ENCODE measurements at regions not wholly inside any gene's neighbourhood (a gene's known extent, or its start where the extent isn't known, plus 50 kb on each side); places are given as distances from the start of the nearest gene placed in this dataset.

DNA sequence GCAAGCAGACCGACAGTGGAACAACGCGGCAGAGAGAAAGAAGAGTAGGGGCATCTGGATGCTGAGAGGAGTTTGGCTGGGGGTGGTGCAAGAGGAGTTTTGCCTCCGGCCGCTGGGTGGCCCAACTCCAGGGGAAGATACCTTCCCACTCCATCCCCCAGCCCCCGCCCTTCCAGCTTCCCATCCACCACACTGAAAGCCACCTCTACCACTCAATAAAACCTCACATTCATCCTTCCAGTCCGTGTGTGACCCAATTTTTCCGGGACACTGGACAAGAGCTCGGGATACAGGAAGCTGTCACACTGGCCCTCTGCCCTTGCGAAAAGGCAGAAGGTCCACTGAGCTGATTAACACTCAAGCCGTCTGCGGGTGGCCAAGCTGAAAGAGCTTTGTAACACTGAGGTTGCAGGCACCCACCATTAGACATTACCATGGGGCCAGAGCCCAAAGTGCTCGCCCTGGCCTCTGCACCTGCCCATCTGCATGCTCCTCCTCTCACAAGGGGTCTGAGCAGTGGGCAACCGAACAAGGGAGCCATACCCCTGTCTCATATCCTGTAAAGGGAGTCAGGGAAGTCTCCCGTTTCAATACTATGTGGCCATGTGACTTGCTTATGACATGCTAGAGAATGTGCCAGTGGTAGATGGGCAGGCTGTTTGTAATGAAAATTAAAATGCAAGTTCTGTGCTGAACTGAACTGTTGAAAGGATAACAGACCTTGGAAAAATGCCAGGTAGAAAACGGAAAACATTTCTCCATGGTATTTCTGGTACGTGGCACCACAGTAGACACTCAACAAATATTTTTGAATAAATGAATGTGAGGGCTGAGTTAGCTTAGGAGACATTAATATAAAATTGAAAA is 205.1 kb upstream of the STARD13 start:
- peak; percentile 29 for DNase-seq (ENCODE audit: low read depth)
- TF ChIP-seq, protein P1, sequence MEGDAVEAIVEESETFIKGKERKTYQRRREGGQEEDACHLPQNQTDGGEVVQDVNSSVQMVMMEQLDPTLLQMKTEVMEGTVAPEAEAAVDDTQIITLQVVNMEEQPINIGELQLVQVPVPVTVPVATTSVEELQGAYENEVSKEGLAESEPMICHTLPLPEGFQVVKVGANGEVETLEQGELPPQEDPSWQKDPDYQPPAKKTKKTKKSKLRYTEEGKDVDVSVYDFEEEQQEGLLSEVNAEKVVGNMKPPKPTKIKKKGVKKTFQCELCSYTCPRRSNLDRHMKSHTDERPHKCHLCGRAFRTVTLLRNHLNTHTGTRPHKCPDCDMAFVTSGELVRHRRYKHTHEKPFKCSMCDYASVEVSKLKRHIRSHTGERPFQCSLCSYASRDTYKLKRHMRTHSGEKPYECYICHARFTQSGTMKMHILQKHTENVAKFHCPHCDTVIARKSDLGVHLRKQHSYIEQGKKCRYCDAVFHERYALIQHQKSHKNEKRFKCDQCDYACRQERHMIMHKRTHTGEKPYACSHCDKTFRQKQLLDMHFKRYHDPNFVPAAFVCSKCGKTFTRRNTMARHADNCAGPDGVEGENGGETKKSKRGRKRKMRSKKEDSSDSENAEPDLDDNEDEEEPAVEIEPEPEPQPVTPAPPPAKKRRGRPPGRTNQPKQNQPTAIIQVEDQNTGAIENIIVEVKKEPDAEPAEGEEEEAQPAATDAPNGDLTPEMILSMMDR (IDR thresholded peaks at IDR 0.05; ENCODE audit: insufficient read depth, low read length): no peak
- no peak overlapping the region for H3K4me3 ChIP-seq (ENCODE audit: low read depth, low read length)

GRCh38 chr13:33493672-33494365 is 208.3 kb upstream of the STARD13 start:
- TF ChIP-seq, protein P1 (IDR thresholded peaks at IDR 0.05; ENCODE audit: insufficient read depth, low read length): no peak
- no peak overlapping the region for H3K4me3 ChIP-seq (ENCODE audit: low read depth, low read length)
- DNase-seq (ENCODE audit: low read depth): no peak

- peak; percentile 97 for DNase-seq (ENCODE audit: low read depth)
- TF ChIP-seq, protein P1 (IDR thresholded peaks at IDR 0.05; ENCODE audit: insufficient read depth, low read length): no peak
- no peak overlapping the region for H3K4me3 ChIP-seq (ENCODE audit: low read depth, low read length)
These were observed 209.1 kb upstream of the STARD13 start for GRCh38 chr13:33494596-33495204.

- no peak for DNase-seq (ENCODE audit: low read depth)
- TF ChIP-seq, protein P1 (IDR thresholded peaks at IDR 0.05; ENCODE audit: insufficient read depth, low read length): no peak
- no peak overlapping the region for H3K4me3 ChIP-seq (ENCODE audit: low read depth, low read length)
These were observed 210.8 kb upstream of the STARD13 start for GRCh38 chr13:33496336-33496735.

- TF ChIP-seq, protein P1 (IDR thresholded peaks at IDR 0.05; ENCODE audit: insufficient read depth, low read length): no peak
- H3K4me3 ChIP-seq (ENCODE audit: low read depth, low read length): no peak overlapping the region
- DNase-seq (ENCODE audit: low read depth): peak; percentile 34
These were observed 211.7 kb upstream of the STARD13 start for GRCh38 chr13:33497146-33497845.

- H3K4me3 ChIP-seq (ENCODE audit: low read depth, low read length): no peak overlapping the region
- TF ChIP-seq, protein P1 (IDR thresholded peaks at IDR 0.05; ENCODE audit: insufficient read depth, low read length): no peak
- no peak for DNase-seq (ENCODE audit: low read depth)
These were observed 222.5 kb upstream of the STARD13 start for GRCh38 chr13:33508060-33508459.

Data from fibroblast of the aortic adventitia (primary cell).